Activated CD4-positive, alpha-beta T cell treated with anti-CD3 and anti-CD28 coated beads, Interleukin-2, amount 50 U/mL, for 24 hours (primary cell): ENCODE measurements at regions not wholly inside any gene's neighbourhood (a gene's known extent, or its start where the extent isn't known, plus 50 kb on each side); places are given as distances from the start of the nearest gene placed in this dataset.
"Not testable (repeated sequence)": the region's sequence is repeated elsewhere in the genome, so short reads cannot be mapped to it uniquely, and the experiment has no call there.

Experiments used
- DNase-seq, 2 donors: peaks; one replicate each; pipeline ENCODE4 v3.0.0-alpha.2; 2020; ENCODE audit warnings: low read depth in 1 of 2, low spot score in 1 of 2

- not testable (repeated sequence) for DNase-seq
Measured at GRCh38 chr15:22134941-22135566, 54.7 kb downstream of the OR4M2 start.

DNA sequence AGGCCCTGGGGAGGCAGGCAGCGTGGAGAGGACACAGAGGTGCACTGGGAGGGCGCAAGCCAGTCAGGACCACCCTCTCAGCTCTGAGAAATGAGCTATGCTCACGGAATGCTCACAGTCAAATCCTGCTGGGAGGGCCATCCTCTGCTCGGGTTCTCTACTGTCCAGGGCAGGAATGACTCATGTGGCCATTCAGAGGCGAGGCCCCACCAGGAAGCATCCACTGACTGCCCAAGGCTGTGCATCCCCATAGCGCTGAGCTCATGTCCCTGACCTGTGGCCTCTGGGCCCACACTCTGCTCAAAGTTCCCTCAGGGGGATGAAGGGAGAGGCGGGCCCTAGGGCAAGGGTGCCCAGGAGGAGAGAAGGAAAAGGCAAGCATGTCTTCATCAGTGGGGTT, 57.2 kb downstream of the OR4M2 start:
- not testable (repeated sequence) for DNase-seq

DNA sequence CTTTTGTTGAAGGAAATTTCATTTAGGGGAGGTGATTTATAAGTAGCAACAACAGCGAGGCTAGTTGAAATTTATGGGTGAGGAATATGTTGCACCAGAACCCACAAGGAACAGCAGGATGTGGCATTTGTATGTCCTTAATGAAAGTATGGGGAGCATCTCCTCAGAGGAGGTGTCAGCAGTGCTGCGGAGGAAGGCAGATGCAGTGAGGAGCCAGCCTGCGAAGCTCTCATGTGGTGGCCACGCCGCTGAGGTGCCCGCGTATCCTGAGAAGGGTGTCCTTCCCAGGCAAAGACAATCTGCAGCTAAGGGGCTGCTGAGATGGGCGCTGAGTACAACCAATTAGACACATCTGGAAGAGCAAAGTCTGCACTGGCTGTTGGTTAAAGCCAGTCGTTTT, 60.8 kb downstream of the OR4M2 start:
- not testable (repeated sequence) for DNase-seq

DNA sequence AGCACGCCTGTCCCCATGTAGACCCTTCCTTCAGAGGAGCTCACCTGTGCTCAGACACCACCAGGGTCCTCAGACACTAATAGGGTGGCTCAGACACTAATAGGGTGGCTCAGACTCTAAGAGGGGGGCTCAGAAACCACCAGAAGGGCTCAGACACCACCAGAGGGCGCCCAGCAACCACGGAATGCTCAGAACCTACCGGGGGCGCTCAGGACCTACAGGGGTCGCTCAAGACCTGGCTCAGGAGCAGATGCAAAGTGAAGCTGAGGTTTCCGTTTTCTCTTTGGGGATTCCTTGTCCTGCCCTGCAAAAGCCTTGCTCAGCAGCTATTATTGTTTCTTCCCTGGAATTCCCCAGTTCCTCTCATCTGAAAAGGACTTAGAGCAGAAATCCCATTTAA, 67.8 kb downstream of the OR4M2 start:
- DNase-seq: not testable (repeated sequence)

DNA sequence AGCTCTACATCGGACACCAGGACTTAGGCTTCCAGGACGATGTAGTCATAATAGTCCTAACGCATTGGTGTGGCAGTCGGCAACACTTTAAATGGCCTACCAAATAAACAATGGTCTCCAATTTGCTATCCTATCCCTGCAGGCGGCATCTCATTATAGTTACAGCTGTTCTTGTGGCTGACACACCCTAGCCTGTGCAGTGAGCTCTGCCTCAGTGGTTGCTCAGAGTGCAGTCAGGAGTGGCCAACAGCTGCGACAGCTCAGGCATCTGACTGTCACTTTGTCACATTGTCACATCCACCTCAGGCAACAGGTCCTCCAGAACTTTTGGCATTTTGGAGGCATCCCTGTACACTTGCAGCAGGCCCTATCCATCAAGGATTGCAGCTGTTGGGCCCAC, 77.9 kb downstream of the OR4M2 start:
- not testable (repeated sequence) for DNase-seq

- DNase-seq: not testable (repeated sequence)
Measured at GRCh38 chr15:22160283-22160682, 80.0 kb downstream of the OR4M2 start.

- not testable (repeated sequence) for DNase-seq
Measured at GRCh38 chr15:22160741-22161140, 80.4 kb downstream of the OR4M2 start.

GRCh38 chr15:22161398-22161797, 81.1 kb downstream of the OR4M2 start:
- DNase-seq: not testable (repeated sequence)

DNA sequence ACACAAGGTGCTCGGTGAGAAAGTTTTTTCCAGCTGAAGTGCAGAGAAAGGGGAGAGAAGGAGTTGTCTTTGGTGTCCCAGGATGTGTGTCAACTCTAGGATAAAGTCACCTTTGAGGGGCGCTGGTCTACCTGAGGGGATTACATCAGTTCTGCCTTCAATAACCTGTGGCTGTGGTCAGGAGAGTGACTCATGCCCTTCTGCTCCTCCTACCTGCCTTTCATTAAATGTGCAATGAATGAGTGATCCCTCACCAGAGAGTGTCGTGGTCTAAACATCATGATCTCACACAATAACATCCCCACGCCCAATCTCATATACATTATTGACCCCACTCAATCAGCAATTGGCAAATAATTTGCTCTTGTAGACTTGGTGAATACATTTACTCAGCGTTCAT, 83.4 kb downstream of the OR4M2 start:
- DNase-seq: not testable (repeated sequence)

- not testable (repeated sequence) for DNase-seq
Measured at GRCh38 chr15:22167521-22167920, 87.2 kb downstream of the OR4M2 start.

DNA sequence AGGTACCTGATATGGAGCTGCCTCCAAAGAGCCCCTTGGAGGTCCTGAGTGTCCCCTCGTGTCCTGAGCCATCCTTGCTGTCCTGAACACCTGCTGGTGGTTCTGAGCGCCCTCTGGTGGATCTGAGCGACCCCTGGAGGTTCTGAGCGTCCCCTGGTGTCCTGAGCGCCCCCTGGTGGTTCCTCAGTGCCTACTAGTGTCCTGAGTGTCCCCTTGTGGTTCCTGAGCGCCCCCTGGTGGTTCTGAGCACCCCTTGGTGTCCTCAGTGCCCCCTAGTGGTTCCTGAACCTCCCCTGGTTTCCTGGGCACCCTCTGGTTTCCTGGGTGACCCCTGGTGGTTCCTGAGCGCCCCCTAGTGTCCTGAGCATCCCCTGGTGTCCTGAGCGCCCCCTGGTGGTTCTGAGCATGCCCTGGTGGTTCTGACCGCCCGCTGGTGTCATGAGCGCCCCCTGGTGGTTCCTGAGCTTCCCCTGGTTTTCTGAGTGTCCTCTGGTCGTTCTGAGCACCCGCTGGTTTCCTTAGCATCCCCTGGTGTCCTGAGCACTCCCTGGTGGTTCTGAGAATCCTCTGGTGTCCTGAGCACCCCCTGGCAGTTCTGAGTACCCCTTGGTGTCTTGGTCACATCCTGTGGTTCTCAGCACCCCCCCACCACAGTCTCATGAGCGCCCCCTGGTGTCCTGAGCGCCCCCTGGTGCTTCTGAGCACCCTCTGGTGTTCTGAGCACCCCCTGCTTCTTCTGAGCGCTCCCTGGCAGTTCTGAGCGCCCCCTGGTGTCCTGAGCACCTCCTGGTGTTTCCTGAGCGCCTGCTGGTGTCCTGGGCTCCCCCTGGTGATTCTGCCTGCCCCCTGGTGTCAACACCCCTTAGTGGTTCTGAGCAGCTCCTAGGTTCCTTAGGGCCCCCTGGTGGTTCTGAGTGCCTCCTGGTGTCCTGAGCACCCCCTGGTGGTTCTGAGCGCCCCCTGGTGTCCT, 93.0 kb downstream of the OR4M2 start:
- not testable (repeated sequence) for DNase-seq

- not testable (repeated sequence) for DNase-seq
Measured at GRCh38 chr15:22174088-22174487, 93.8 kb downstream of the OR4M2 start.

DNA sequence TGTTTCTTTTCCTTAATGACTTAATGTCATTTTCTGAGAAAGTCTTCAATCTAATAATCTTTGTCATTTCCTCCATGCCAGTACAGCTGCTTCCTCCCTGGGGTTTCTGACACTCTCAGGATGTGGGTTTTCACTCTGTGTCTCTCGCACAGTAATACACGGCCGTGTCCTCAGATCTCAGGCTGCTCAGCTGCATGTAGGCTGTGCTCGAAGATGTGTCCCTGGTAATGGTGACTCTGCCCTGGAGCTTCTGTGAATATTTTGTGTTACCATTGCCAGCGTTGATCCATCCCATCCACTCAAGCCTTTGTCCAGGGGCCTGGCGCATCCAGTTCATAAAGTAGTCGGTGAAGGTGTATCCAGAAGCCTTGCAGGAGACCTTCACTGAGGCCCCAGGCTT, 97.6 kb downstream of the OR4M2 start:
- not testable (repeated sequence) for DNase-seq

GRCh38 chr15:22178438-22178837, 98.1 kb downstream of the OR4M2 start:
- DNase-seq: not testable (repeated sequence)

DNA sequence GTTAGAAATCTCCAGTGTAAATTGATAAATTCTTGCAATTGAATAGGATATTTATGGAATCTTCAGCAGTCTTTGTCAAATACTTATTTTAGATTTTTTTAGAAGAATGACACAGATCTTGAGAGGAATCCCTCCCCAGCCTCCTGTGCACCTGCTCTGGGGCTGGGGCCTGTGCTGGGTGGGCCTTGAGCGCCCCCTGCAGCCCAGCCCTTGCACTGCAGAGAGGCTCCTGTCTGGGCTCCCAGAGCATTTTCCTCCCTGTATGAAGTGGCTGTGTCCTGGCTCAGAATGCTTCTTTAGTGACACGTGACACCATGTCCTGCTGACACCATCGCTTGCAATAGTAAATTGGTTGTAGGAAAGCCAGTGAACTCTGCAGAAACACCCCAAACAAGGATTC, 98.7 kb downstream of the OR4M2 start:
- not testable (repeated sequence) for DNase-seq

DNA sequence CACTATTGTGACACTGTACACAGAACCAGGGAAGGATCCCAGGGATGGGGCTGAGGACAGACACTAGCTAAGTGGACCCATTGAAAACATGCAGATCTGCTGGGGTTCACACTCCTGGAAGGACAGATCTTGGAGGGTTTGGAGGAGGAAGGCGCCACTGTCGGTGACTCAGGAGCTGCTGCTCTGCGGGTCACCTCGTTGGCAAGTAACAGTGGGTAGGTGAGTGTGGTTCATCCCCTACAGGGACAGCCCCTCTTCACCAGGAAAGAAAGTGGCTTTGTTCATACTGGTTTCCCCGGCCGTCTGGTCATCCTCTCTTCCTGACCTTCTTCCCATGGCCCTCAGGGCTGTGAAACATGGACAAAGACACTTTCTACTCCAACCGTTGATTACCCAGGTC, 100.3 kb downstream of the OR4M2 start:
- DNase-seq: not testable (repeated sequence)

DNA sequence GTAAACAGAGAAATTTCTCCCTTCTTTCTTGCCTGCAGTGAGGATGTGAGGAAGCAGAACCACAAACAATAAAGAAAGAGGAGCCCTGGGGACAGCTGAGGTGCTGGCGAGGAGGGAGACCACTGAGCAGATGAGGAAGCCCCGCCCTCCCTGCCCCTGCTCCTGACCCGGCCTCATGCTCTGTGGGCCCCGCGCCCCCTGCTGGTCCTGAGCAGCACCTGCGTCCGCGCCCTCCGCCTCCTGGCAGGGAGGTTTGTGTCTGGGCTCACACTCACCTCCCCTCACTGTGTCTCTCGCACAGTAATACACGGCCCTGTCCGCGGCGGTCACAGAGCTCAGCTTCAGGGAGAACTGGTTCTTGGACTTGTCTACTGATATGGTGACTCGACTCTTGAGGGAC, 104.4 kb downstream of the OR4M2 start:
- DNase-seq: not testable (repeated sequence)

DNA sequence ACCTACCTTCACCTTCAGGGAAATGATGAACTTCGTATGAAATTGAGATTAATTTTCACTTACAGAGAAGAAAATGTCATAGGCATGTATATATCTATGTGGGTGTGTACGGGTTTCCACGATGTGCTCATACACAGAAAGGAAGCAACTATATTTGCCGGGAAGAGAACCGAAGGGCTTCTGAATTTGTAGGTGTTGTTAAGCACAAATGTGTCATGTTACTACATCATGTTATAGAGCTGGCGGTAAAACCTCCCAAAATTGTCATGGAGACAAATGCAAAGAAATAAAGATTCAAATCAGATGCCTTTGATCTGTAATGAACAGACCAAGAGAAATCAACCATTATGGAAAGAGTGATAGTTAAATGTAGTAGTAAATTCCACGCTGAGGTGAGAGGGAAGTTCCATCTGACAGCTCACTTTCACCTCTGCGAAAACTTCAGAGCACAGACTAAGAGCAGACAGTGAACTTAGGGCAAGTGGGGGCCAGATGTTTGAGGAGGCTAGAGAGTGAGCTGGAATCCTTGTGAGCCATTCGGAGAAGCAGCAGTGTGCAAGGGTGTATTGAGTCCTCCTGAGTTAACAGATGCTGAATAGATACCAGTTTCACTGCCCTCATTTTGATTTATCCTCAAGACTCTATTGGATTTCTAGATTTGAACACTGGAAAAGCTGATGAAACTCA, 106.7 kb downstream of the OR4M2 start:
- DNase-seq: not testable (repeated sequence)

GRCh38 chr15:22191818-22192217, 111.5 kb downstream of the OR4M2 start:
- DNase-seq: not testable (repeated sequence)

DNA sequence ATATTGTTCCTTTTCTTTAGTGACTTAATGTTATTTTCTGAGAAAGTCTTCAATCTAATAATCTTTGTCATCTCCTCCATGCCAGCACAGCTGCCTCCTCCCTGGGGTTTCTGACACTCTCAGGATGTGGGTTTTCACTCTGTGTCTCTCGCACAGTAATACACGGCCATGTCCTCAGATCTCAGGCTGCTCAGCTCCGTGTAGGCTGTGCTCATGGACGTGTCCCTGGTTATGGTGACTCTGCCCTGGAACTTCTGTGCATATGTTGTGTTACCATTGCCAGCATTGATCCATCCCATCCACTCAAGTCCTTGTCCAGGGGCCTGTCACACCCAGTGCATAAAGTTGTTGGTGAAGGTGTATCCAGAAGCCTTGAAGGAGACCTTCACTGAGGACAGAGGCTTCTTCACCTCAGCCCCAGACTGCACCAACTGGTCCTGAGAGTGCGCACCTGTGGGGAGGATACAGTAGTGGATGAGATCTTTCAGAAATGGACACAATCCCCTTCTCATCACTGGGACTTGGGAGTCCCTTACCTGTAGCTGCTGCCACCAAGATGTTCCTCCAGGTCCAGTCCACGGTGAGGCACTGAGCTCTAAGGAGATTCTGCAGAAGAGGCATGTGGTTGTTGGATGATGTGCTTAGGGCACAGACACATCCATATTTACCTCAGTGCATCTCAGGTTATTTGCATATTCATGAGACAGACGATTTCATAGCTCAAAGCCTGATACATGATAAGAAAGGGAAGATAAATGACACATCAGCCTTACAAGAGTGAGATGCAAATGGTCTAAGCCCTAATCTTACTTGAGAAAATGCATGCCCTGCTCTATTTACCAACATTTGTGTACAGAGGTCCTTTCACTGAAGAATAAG, 114.7 kb downstream of the OR4M2 start:
- not testable (repeated sequence) for DNase-seq

DNA sequence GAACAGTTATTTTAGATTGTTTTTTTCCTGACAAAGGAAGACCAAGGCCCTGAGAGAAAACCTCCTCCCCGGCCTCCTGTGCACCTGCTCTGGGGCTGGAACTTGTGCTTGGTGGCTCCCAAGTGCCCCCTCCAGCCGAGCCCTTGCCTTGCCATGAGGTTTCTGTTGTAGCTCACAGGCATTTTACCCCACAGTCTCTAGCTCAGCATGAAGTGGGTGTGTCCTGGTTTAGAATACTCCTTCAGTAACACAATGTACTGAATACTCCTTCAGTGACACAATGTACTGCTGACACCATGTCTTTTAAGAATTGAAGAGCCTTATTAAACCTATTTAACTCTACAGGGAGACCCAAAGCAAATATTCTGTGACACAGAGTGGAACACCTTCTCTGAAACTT, 116.1 kb downstream of the OR4M2 start:
- DNase-seq: not testable (repeated sequence)
